Stimulated activated CD8-positive, alpha-beta memory T cell treated with anti-CD3 and anti-CD28 coated beads, Interleukin-15, amount 100 ng/mL, for 24 hours (primary cell): ENCODE measurements at regions not wholly inside any gene's neighbourhood (a gene's known extent, or its start where the extent isn't known, plus 50 kb on each side); places are given as distances from the start of the nearest gene placed in this dataset.

Experiments
- DNase-seq: peaks from one replicate; pipeline ENCODE4 v3.0.0-alpha.2; 2020; ENCODE audit warnings: low read depth

DNA sequence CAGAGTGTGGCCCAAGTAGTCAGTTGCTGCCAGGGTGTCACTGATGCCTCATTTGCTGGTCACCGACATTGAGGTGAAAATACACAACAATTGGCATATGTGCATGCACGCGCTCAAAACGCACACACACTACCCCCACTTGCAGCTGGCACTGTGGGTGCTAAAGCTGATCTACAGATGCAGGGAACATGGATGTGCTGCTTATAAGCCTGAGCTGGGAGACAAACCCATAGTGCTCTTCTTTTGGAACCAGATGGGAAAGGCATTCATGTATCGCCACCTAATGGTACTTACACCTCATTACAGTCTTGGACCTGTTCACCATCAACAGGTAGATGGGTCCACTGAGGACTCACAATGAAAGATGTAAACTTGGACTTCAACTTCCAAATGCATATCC lies 70.3 kb upstream of the CAMK1G start:
- DNase-seq, result no peak

DNA sequence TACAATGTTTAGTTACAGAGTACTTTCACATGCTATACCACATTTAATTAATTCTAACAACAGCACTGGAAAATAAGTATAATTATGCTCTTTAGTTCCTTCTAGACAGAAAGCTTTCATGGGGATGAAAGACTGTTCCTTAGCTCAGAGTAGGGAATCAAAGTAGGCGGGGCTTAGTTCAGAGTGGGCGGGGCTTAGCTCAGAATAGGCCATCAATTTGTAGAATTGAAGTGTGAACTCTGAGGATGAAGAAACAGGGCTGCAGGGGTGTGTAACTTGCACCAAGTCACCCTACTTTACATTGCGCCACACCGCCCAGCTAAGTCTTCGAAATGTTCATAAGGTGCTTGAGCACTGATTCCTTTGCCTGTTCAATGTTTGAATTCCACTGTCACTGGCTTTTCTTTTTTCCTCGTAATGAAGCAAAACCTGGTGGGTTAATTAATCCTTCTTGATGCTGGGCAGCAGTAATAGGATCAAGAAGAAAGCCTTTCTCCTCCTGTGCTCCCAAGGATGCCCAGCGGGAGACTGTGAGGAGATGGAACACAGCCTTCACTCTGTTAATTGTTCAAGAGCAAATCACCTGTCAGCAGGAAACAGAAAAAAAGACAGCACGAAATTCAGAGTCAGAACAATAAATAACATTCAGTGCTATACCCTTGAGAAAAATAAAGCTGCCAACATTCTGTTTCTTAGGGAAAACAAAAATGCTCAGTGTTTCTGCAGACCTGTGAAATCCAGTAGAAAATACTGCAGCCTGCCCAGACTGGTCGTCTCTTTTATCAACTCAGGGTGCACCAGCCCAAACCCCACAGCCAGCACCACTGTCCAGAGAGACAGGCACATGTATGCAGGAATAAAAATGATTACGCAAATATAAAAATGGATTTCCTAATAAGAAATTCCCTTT lies 66.5 kb upstream of the CAMK1G start:
- DNase-seq, result no peak

DNA sequence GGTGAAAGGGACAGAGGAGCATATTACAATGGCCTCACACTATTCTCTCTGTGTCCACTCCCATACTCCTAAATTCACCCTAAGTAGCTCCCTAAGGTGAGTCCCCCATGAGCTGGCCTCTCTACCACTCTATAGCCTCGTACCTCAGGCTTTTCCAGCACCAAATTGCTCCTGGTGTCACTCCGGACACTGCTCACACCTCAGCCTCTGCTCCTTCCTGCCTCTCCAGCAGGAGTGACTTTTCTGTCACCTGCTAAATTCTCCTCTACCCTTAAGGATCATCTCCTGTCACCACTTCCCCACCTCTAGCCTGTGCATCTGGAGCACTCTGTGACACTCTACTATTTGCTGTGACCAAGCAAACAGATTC lies 65.8 kb upstream of the CAMK1G start:
- no peak for DNase-seq

- DNase-seq, result no peak
Measured at GRCh38 chr1:209519786-209520185, 63.7 kb upstream of the CAMK1G start.

- no peak for DNase-seq
Measured at GRCh38 chr1:209522826-209523225, 60.7 kb upstream of the CAMK1G start.

- no peak for DNase-seq
Measured at GRCh38 chr1:209526137-209526536, 57.4 kb upstream of the CAMK1G start.

GRCh38 chr1:209527372-209527771 lies 56.1 kb upstream of the CAMK1G start:
- no peak for DNase-seq

DNA sequence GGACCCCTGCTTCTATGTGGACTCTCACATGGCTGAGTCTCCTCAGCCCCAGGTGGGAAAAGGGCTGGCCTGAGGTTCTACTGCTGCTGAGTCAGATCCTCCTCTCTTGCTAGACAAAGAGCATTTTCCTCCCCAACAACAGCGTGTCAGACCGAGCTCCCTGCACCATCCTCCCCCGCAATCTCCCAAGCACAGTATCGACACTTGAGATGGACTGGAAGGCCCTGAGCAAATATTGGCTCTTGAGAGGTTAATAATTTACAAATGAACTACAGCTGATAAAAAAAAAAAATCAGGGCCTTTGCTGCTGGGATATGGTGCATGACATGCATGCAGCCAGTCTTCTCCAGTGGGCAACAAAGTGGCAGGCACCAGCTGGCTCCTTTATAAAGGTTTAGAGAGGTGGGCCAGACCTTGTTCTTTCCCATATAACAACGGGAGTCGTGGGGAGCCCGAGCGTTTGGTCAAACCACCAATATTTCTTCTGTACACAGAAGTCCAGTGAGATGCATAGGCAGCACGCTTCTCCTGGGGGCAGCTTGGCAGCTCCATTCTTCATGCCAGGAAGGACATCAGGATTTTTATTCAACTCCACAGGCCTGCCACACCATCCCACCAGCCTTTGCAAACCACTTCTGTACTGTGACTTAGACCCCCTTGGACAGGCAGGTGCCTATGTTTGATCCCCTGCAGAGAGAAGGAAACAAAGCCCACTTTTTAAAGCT lies 55.4 kb upstream of the CAMK1G start:
- DNase-seq, result no peak

DNA sequence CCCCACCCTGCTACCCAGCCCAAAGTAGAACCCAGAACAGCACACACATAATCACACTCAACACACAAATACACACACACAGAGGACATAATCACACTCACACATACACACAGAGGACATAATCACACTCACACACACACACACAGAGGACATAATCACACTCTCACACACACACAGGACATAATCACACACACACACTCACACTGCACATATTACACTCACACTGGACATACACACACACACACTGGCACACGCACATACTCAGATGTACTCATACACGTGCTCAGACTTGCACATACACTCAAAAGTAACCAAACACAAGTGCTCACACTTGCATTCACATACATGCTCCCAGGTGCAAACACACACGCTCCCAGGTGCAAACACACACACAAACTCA lies 54.3 kb upstream of the CAMK1G start:
- DNase-seq, result no peak

GRCh38 chr1:209531006-209531405 lies 52.5 kb upstream of the CAMK1G start:
- DNase-seq, result no peak

DNA sequence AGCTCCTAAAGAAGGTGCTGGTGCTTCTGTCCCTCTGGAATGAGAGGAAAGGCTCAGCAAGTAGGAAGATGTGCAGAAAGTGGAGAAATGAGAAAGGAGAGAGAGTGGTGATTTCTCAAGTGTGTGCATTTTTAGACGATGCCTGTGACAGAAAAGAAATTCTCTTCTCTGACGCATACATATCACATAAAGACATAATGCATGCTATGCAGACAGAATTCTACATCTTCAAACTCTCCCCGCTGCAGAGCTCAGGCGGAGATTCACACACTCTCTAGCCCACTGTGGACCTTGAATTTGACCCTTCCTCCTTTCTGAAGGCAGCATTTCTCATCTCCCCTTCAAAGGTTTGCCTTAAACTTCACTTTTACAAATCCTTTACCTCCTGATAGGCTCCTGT lies 52.0 kb upstream of the CAMK1G start:
- DNase-seq, result no peak
